Panc1 (cell line): ENCODE measurements at regions not wholly inside any gene's neighbourhood (a gene's known extent, or its start where the extent isn't known, plus 50 kb on each side); places are given as distances from the start of the nearest gene placed in this dataset.

ENCODE experiments used
- ATAC-seq: fragments of 200-7000 bp; cut with Tn5 transposase; 2 replicates; pipeline ENCODE4 v1.9.1; 2020; ENCODE audit warnings: mild to moderate bottlenecking, moderate library complexity
- BruUV-seq: library from RNA; stranded (reverse); fragments of 400-500 nt; replicated peaks from 2 replicates; lab custom pipeline; 2021; lab: Mats Ljungman, UMichigan
- CTCF ChIA-PET: fragments of 300-600 bp; sonication (Branson Sonifier 250); formaldehyde crosslinking; loops from one replicate; lab custom pipeline; 2022; ENCODE audit warnings: antibody characterized with exemption; lab: Charles Lee
- POLR2A ChIA-PET: fragments of 300-600 bp; sonication (Branson Sonifier 250); formaldehyde crosslinking; loops from one replicate; lab custom pipeline; 2022; ENCODE audit warnings: antibody characterized with exemption; lab: Charles Lee
- DNase-seq: peaks from one replicate; pipeline ENCODE4 v3.0.0-alpha.2; 2010; ENCODE audit warnings: low read depth, low spot score
- H3K27ac ChIP-seq: 2 replicates; pipeline ENCODE4 v1.5.1; 2011; ENCODE audit warnings: mild to moderate bottlenecking, low read length, inconsistent platforms
- H3K27me3 ChIP-seq: fragments of 200-500 bp; sonication (Bioruptor generic); 2 replicates; pipeline ENCODE4 v1.6.0; 2014; ENCODE audit warnings: low read length, inconsistent platforms; ENCODE audit not compliant: control insufficient read depth, insufficient read depth
- H3K36me3 ChIP-seq: fragments of 200-500 bp; sonication (Bioruptor generic); 2 replicates; pipeline ENCODE4 v1.5.1; 2014; ENCODE audit warnings: inconsistent platforms, mild to moderate bottlenecking, low read length, moderate library complexity; ENCODE audit not compliant: control insufficient read depth, insufficient read depth
- H3K4me1 ChIP-seq: 2 replicates; pipeline ENCODE4 v1.5.1; 2011; ENCODE audit warnings: inconsistent platforms, mild to moderate bottlenecking, low read length, moderate library complexity; ENCODE audit not compliant: control insufficient read depth, insufficient read depth
- H3K4me3 ChIP-seq, 2 experiments: 2 replicates each; pipeline ENCODE4 v1.5.1; 2011 to 2012; ENCODE audit warnings: low read depth in 2 of 2, low read length in 2 of 2, mild to moderate bottlenecking in 2 of 2, inconsistent platforms in 1 of 2, moderate library complexity in 1 of 2
- H3K9me3 ChIP-seq: fragments of 200-500 bp; sonication (Bioruptor generic); 2 replicates; pipeline ENCODE4 v1.5.1; 2014; ENCODE audit warnings: low read depth, mild to moderate bottlenecking, inconsistent platforms, low read length, moderate library complexity; ENCODE audit not compliant: control insufficient read depth, insufficient read depth
- POLR2AphosphoS5 ChIP-seq: IDR thresholded peaks from 2 replicates; pipeline ENCODE4 v1.6.1; 2012; ENCODE audit warnings: mild to moderate bottlenecking, low read depth, low read length, moderate library complexity
- SIN3A ChIP-seq: IDR thresholded peaks from 2 replicates; pipeline ENCODE4 v1.6.1; 2012; ENCODE audit warnings: low read depth, mild to moderate bottlenecking, low read length, moderate library complexity, borderline replicate concordance; ENCODE audit not compliant: insufficient read depth
- TCF7L2 ChIP-seq: IDR thresholded peaks from 2 replicates; pipeline ENCODE4 v1.6.1; 2011; ENCODE audit warnings: mild to moderate bottlenecking, low read depth, low read length, inconsistent platforms
- in situ Hi-C: cut with HindIII; loops from 2 replicates; pipeline ENCODE4 v1.10.0; 2016; ENCODE audit warnings: low sequenced_read_pairs, low pct_unique_long_range_greater_than_20kb
- intact Hi-C: fragments of 100-400 bp; cut with micrococcal nuclease; formaldehyde crosslinking; loops from one replicate; pipeline ENCODE4 v1.10.0; 2022; ENCODE audit not compliant: unreplicated experiment
- TF ChIP-seq, protein P1 (sequence below), 2 experiments: IDR thresholded peaks; 2 replicates each; pipeline ENCODE4 v1.6.1; 2011 to 2012; ENCODE audit warnings: low read depth in 2 of 2, control low read depth in 1 of 2, low read length in 1 of 2, mild to moderate bottlenecking in 1 of 2, moderate library complexity in 1 of 2; ENCODE audit not compliant: insufficient read depth in 1 of 2
- TF ChIP-seq, protein P2 (sequence below): fragments of 450-650 bp; IDR thresholded peaks from 2 replicates; pipeline ENCODE4 v1.5.1; 2017; ENCODE audit warnings: mild to moderate bottlenecking

DNA sequence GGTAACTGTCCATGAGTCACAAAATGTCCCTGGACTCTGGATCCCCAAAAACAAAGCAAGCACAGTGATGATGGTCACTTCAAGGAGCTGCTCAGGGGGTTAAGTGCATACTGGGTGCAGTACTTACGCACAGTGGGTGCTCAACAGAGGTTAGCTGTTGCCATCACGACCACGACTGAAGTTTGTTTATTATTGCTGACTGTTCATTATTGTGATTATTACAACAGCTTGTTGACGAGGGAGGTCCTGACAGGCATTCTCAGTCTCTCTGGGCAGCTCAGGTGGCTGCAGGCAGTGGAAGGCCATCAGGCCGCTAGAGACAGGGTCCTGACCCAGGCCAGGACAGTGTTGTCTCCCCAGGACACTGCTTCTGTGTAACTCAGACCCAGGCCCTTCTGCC lies 418.8 kb downstream of the SHANK2 start:
- Histone ChIP-seq H3K9me3 (no peaks in the 10 kb centered on the region), H3K4me1 (no peaks in the 10 kb centered on the region), H3K36me3 (no peaks in the 10 kb centered on the region), H3K27me3 (peaks cover 3% of the 10 kb centered on the region; the same call in 1 of the 2 replicates), H3K4me3 (no peak overlapping the region), H3K27ac (no peak overlapping the region)
- POLR2A ChIA-PET, result interaction anchor here (0.6 kb wide), 1 partner anchor 234 kb away, joined by 3 read pairs; no protein-coding TSS in a partner anchor
- no peak for ATAC-seq
- in situ Hi-C loops (no loop called here), intact Hi-C loops (no loop called here)
- CTCF ChIA-PET, result no interaction called here
- no peak for TF ChIP-seq SIN3A
- no peak for TF ChIP-seq TCF7L2
- TF ChIP-seq, protein P1, sequence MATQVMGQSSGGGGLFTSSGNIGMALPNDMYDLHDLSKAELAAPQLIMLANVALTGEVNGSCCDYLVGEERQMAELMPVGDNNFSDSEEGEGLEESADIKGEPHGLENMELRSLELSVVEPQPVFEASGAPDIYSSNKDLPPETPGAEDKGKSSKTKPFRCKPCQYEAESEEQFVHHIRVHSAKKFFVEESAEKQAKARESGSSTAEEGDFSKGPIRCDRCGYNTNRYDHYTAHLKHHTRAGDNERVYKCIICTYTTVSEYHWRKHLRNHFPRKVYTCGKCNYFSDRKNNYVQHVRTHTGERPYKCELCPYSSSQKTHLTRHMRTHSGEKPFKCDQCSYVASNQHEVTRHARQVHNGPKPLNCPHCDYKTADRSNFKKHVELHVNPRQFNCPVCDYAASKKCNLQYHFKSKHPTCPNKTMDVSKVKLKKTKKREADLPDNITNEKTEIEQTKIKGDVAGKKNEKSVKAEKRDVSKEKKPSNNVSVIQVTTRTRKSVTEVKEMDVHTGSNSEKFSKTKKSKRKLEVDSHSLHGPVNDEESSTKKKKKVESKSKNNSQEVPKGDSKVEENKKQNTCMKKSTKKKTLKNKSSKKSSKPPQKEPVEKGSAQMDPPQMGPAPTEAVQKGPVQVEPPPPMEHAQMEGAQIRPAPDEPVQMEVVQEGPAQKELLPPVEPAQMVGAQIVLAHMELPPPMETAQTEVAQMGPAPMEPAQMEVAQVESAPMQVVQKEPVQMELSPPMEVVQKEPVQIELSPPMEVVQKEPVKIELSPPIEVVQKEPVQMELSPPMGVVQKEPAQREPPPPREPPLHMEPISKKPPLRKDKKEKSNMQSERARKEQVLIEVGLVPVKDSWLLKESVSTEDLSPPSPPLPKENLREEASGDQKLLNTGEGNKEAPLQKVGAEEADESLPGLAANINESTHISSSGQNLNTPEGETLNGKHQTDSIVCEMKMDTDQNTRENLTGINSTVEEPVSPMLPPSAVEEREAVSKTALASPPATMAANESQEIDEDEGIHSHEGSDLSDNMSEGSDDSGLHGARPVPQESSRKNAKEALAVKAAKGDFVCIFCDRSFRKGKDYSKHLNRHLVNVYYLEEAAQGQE (IDR thresholded peaks at IDR 0.05; ENCODE audit: insufficient read depth in 1 of 2, low read depth in 2 of 2, low read length in 1 of 2), result no peak
- TF ChIP-seq POLR2AphosphoS5, result no peak
- TF ChIP-seq, protein P2, sequence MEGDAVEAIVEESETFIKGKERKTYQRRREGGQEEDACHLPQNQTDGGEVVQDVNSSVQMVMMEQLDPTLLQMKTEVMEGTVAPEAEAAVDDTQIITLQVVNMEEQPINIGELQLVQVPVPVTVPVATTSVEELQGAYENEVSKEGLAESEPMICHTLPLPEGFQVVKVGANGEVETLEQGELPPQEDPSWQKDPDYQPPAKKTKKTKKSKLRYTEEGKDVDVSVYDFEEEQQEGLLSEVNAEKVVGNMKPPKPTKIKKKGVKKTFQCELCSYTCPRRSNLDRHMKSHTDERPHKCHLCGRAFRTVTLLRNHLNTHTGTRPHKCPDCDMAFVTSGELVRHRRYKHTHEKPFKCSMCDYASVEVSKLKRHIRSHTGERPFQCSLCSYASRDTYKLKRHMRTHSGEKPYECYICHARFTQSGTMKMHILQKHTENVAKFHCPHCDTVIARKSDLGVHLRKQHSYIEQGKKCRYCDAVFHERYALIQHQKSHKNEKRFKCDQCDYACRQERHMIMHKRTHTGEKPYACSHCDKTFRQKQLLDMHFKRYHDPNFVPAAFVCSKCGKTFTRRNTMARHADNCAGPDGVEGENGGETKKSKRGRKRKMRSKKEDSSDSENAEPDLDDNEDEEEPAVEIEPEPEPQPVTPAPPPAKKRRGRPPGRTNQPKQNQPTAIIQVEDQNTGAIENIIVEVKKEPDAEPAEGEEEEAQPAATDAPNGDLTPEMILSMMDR, result no peak
- BruUV-seq, result no TSS peak
- no peak for DNase-seq

DNA sequence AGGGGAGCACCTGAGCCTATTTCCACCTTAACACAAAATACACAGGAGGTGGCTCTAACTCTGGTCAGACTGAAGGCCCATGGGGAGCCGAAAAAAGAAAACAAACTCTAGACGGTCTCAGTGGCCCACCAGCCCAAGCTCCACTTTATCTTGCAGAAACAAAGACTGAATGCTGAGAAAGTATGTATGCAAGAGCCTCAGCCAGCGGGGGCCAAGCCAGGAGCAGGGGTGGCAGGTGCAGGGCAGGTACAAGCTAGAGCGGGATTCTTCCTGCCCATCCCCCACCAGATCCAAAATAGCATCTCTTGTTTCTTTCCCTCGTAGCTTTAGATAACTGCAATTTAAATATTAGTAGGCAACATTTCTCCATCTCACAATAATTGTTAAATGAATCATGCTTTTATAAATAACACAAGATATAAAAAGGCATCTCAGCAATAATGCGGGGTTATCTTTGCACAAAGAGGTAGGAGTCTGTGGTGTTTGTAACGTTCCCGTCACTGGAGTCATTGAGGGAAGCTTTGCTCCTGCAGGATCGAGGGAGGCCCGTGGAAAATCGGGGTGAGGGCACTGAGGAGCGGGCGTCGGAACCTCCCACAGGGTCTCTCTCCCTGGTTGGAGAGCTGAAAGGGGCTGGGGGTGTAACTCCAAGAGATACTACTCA lies 418.0 kb downstream of the SHANK2 start:
- TF ChIP-seq, protein P2, result no peak
- no peak for TF ChIP-seq POLR2AphosphoS5
- TF ChIP-seq, protein P1 (IDR thresholded peaks at IDR 0.05; ENCODE audit: insufficient read depth in 1 of 2, low read depth in 2 of 2, low read length in 1 of 2), result no peak
- TF ChIP-seq TCF7L2, result no peak
- TF ChIP-seq SIN3A, result no peak
- no peak for ATAC-seq
- H3K9me3 ChIP-seq, result no peaks in the 10 kb centered on the region

More for the DNA sequence above, 418.0 kb downstream of the SHANK2 start:
- ChIA-PET CTCF (no interaction called here), POLR2A (interaction anchor here (0.7 kb wide), 1 partner anchor 231 kb away, joined by 3 read pairs; no protein-coding TSS in a partner anchor)
- in situ Hi-C loops, result no loop called here
- peaks cover 3% of the 10 kb centered on the region; the same call in 1 of the 2 replicates for H3K27me3 ChIP-seq
- H3K36me3 ChIP-seq, result no peaks in the 10 kb centered on the region
- BruUV-seq, result no TSS peak
- H3K4me3 ChIP-seq, result no peak overlapping the region
- H3K27ac ChIP-seq, result no peak overlapping the region
- no peaks in the 10 kb centered on the region for H3K4me1 ChIP-seq
- intact Hi-C loops, result no loop called here
- DNase-seq, result no peak
